ENCODE measurements at regions not wholly inside any gene's neighbourhood (a gene's known extent, or its start where the extent isn't known, plus 50 kb on each side); places are given as distances from the start of the nearest gene placed in this dataset.
"Not testable (repeated sequence)": the region's sequence is repeated elsewhere in the genome, so short reads cannot be mapped to it uniquely, and the experiment has no call there.

- Histone ChIP-seq H4K20me1 (ENCODE audit: control insufficient read depth, extremely low read depth, insufficient read depth, low read length) (no peaks in the 10 kb centered on the region), H3K4me3 (ENCODE audit: control insufficient read depth in 2 of 3, extremely low read depth in 1 of 3, insufficient read depth in 2 of 3, low read depth in 1 of 3, low read length in 3 of 3) (no peak overlapping the region), H3K9me1 (ENCODE audit: control insufficient read depth, extremely low read depth, insufficient read depth, low read length) (no peaks in the 10 kb centered on the region), H3K9me3 (ENCODE audit: control insufficient read depth, low read depth, low read length) (peaks cover 47% of the 10 kb centered on the region), H3K9ac (ENCODE audit: control insufficient read depth, extremely low read depth, insufficient read depth, low read length) (no peak overlapping the region), H3K36me3 (ENCODE audit: control insufficient read depth in 2 of 2, extremely low read depth in 1 of 2, insufficient read depth in 2 of 2, low read length in 2 of 2) (no peaks in the 10 kb centered on the region), H3K4me1 (ENCODE audit: control insufficient read depth, extremely low read depth, insufficient read depth, low read length) (no peaks in the 10 kb centered on the region), H3K27me3 (ENCODE audit: control insufficient read depth, extremely low read depth, insufficient read depth, low read length) (no peaks in the 10 kb centered on the region), H2AFZ (ENCODE audit: control insufficient read depth, low read length) (no peak overlapping the region), H3K4me2 (ENCODE audit: control insufficient read depth, extremely low read depth, insufficient read depth, low read depth, low read length) (no peak overlapping the region), H3K79me2 (ENCODE audit: control insufficient read depth, insufficient read depth, low read length) (no peaks in the 10 kb centered on the region), H3K27ac (ENCODE audit: control insufficient read depth, insufficient read depth, low read length) (no peak overlapping the region)
- DNase-seq (ENCODE audit: low read depth, low spot score), result no peak
- FAIRE-seq, result no peak
- no peak for TF ChIP-seq CTCF (optimal IDR thresholded peaks at IDR 0.05 in 1 of 3, IDR thresholded peaks at IDR 0.05 in 1 of 3, conservative IDR thresholded peaks at IDR 0.05 in 1 of 3; ENCODE audit: extremely low read depth in 1 of 3, insufficient read depth in 2 of 3, low read length in 3 of 3)
- TF ChIP-seq EZH2 (IDR thresholded peaks at IDR 0.05; ENCODE audit: low read length), result no peak
- dilution Hi-C loops (cut with MboI; ENCODE audit: extremely low pct_ligation_motif_present, low sequenced_read_pairs), result no loop called here
Measured at GRCh38 chr15:22236469-22236868, 156.1 kb downstream of the OR4M2 start.

GRCh38 chr15:22237891-22238275, 157.6 kb downstream of the OR4M2 start:
- TF ChIP-seq EZH2 (IDR thresholded peaks at IDR 0.05; ENCODE audit: low read length) (no peak), CTCF (optimal IDR thresholded peaks at IDR 0.05 in 1 of 3, IDR thresholded peaks at IDR 0.05 in 1 of 3, conservative IDR thresholded peaks at IDR 0.05 in 1 of 3; ENCODE audit: extremely low read depth in 1 of 3, insufficient read depth in 2 of 3, low read length in 3 of 3) (no peak)
- no peak overlapping the region for H3K4me2 ChIP-seq (ENCODE audit: control insufficient read depth, extremely low read depth, insufficient read depth, low read depth, low read length)
- H3K9me1 ChIP-seq (ENCODE audit: control insufficient read depth, extremely low read depth, insufficient read depth, low read length), result no peaks in the 10 kb centered on the region
- H3K27me3 ChIP-seq (ENCODE audit: control insufficient read depth, extremely low read depth, insufficient read depth, low read length), result no peaks in the 10 kb centered on the region
- H3K9me3 ChIP-seq (ENCODE audit: control insufficient read depth, low read depth, low read length), result peaks cover 46% of the 10 kb centered on the region
- no peak overlapping the region for H3K4me3 ChIP-seq (ENCODE audit: control insufficient read depth in 2 of 3, extremely low read depth in 1 of 3, insufficient read depth in 2 of 3, low read depth in 1 of 3, low read length in 3 of 3)
- DNase-seq (ENCODE audit: low read depth, low spot score), result no peak
- dilution Hi-C loops (cut with MboI; ENCODE audit: extremely low pct_ligation_motif_present, low sequenced_read_pairs), result no loop called here
- no peak overlapping the region for H3K27ac ChIP-seq (ENCODE audit: control insufficient read depth, insufficient read depth, low read length)
- H3K79me2 ChIP-seq (ENCODE audit: control insufficient read depth, insufficient read depth, low read length), result no peaks in the 10 kb centered on the region
- no peak overlapping the region for H2AFZ ChIP-seq (ENCODE audit: control insufficient read depth, low read length)
- H4K20me1 ChIP-seq (ENCODE audit: control insufficient read depth, extremely low read depth, insufficient read depth, low read length), result no peaks in the 10 kb centered on the region
- H3K36me3 ChIP-seq (ENCODE audit: control insufficient read depth in 2 of 2, extremely low read depth in 1 of 2, insufficient read depth in 2 of 2, low read length in 2 of 2), result no peaks in the 10 kb centered on the region
- FAIRE-seq, result no peak
- H3K9ac ChIP-seq (ENCODE audit: control insufficient read depth, extremely low read depth, insufficient read depth, low read length), result no peak overlapping the region
- H3K4me1 ChIP-seq (ENCODE audit: control insufficient read depth, extremely low read depth, insufficient read depth, low read length), result no peaks in the 10 kb centered on the region

- H3K4me3 ChIP-seq (ENCODE audit: control insufficient read depth in 2 of 3, extremely low read depth in 1 of 3, insufficient read depth in 2 of 3, low read depth in 1 of 3, low read length in 3 of 3); H3K79me2 ChIP-seq (ENCODE audit: control insufficient read depth, insufficient read depth, low read length); H3K9me1 ChIP-seq (ENCODE audit: control insufficient read depth, extremely low read depth, insufficient read depth, low read length); H3K27ac ChIP-seq (ENCODE audit: control insufficient read depth, insufficient read depth, low read length); DNase-seq (ENCODE audit: low read depth, low spot score); H3K4me2 ChIP-seq (ENCODE audit: control insufficient read depth, extremely low read depth, insufficient read depth, low read depth, low read length); H4K20me1 ChIP-seq (ENCODE audit: control insufficient read depth, extremely low read depth, insufficient read depth, low read length); H3K4me1 ChIP-seq (ENCODE audit: control insufficient read depth, extremely low read depth, insufficient read depth, low read length); H3K27me3 ChIP-seq (ENCODE audit: control insufficient read depth, extremely low read depth, insufficient read depth, low read length); H3K9ac ChIP-seq (ENCODE audit: control insufficient read depth, extremely low read depth, insufficient read depth, low read length); dilution Hi-C loops (cut with MboI; ENCODE audit: extremely low pct_ligation_motif_present, low sequenced_read_pairs); H2AFZ ChIP-seq (ENCODE audit: control insufficient read depth, low read length); H3K36me3 ChIP-seq (ENCODE audit: control insufficient read depth in 2 of 2, extremely low read depth in 1 of 2, insufficient read depth in 2 of 2, low read length in 2 of 2): not testable (repeated sequence)
- peaks cover 48% of the 10 kb centered on the region for H3K9me3 ChIP-seq (ENCODE audit: control insufficient read depth, low read depth, low read length)
- peak; percentile 81 for FAIRE-seq
Measured at GRCh38 chr15:22238276-22238958, 158.1 kb downstream of the OR4M2 start.
